Left hindlimb (tissue), 1 donor: ENCODE measurements at regions not wholly inside any gene's neighbourhood (a gene's known extent, or its start where the extent isn't known, plus 50 kb on each side); places are given as distances from the start of the nearest gene placed in this dataset.
"Not testable (repeated sequence)": the region's sequence is repeated elsewhere in the genome, so short reads cannot be mapped to it uniquely, and the experiment has no call there.

Source experiments
- DNase-seq: peaks from one replicate; pipeline ENCODE4 v3.0.0-alpha.2; 2018

DNA sequence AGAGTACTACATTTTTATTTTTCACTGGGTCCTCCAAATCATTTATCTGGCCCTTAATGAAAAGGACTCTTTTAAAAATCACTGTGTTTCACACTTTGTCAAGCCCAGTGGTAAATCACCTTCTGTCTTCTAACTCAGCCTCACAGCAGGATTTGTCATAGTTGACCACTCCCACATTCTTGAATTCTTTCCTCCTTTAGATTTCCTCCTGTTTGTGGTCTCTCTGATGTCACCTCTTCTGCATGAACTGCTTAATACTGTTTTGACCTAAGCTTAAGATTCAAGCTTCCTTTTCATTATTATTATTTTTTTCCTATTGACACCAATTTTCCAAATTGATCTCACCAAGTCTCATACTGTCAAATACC is 899.8 kb upstream of the MIR17HG start:
- no peak for DNase-seq

GRCh38 chr13:90448466-90449037 is 898.9 kb upstream of the MIR17HG start:
- no peak for DNase-seq

DNA sequence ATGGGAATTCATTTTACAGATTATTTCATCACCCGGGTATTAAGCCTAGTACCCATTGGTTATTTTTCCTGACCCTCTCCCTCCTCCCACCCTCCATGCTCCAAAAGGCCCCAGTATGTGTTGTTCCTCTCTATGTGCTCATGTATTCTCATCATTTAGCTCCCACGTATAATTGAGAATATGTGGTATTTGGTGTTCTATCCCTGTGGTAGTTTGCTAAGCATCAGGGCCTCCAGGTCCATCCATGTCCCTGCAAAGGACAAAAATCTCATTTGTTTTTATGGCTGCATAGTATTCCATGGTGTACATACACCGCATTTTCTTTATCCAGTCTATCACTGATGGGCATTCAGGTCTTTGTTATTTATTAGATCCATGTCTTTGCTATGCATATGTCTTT is 894.1 kb upstream of the MIR17HG start:
- DNase-seq, result no peak

- DNase-seq, result no peak
Observed at GRCh38 chr13:90454002-90454636, 893.4 kb upstream of the MIR17HG start.

DNA sequence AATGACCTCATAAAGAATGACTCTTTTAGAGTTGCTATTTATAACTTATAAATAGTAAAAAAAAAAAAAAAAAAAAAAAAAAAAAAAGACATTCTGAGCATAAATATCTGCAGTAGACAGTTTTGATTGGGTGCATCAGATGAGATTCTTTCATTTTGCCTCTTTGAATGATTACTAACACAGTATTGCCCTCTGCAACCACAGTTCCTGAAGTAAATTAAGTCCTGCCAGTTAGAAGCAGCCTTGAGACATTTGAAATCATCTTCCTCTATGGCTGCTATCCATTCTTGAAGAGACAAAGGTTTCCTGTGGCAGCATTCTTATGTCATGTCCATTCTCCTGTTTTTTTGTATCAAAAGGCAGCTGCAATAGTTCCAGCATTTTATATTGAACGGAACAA is 892.4 kb upstream of the MIR17HG start:
- DNase-seq, result no peak

GRCh38 chr13:90455823-90456222 is 891.7 kb upstream of the MIR17HG start:
- DNase-seq, result no peak

GRCh38 chr13:90461398-90461797 is 886.1 kb upstream of the MIR17HG start:
- DNase-seq, result no peak

- DNase-seq, result no peak
Observed at GRCh38 chr13:90477216-90477615, 870.3 kb upstream of the MIR17HG start.

GRCh38 chr13:90483906-90484305 is 863.6 kb upstream of the MIR17HG start:
- no peak for DNase-seq

- no peak for DNase-seq
Observed at GRCh38 chr13:90485436-90485835, 862.1 kb upstream of the MIR17HG start.

GRCh38 chr13:90492872-90493271 is 854.6 kb upstream of the MIR17HG start:
- DNase-seq, result no peak

DNA sequence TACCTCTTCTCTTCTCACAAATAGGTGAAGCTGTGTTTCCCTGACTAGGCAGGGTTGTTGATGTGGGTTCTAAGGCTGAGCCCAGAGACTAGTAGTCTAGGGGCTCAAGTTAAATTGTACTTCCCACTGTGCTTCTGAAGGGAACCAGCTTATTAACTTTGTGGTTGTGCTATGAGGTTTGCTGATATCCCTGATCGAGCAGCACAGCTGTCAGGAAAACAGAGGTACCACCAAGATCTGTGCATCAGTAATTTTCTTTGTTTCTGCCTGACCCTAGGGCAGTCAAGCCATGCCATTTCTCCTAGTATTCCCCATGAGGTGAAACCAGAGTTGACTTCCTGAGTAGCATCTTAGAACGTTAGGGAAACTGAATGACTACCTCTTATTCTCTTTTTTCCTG is 853.8 kb upstream of the MIR17HG start:
- no peak for DNase-seq

DNA sequence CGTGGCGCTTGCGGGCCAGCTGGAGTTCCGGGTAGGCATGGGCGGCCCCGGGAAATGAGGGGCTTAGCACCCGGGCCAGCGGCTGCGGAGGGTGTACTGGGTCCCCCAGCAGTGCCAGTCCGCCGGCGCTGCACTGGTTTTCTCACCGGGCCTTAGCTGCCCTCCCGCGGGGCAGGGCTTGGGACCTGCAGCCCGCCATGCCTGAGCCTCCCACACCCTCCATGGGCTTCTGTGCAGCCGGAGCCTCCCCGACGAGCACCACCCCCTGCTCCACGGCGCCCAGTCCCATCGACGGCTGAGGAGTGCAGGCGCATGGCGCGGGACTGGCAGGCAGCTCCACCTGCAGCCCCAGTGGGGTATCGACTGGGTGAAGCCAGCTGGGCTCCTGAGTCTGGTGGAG is 852.6 kb upstream of the MIR17HG start:
- not testable (repeated sequence) for DNase-seq

DNA sequence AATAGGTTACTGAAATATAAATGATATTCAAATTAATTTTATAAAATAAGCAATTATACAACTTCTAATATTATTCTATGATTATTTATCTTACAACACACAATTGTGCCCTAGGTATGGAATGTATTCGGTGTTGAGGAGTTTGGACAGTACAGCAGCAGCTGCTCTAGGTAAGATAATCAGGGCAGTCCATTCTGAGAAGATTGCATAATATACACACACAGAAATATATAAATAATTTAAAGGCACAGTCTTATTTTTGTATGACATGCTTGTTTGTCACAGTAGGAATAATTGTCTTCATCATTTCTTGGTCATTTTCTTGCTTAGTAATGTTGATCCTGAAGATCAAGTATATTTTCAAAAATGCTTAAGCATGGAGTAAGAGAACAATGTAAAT is 849.4 kb upstream of the MIR17HG start:
- no peak for DNase-seq

DNA sequence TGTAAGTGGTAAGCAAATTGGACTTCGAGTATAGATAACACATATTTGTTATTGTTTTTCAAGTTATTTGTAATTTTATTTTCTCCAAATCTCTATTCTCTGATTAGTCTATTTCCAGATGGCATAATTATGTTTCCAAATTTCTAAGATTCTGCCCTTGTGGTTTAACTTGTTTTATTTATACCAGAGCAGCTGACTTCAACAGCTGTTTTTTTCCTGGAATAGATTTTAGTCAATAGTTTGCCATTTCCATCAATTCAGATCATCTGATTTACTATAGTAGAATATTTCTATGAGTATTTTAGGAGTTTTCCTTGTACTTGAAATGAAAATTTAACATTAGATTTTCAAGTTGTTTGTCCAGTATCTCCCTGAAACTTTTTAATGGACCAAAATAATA is 848.7 kb upstream of the MIR17HG start:
- no peak for DNase-seq

- DNase-seq, result no peak
Observed at GRCh38 chr13:90500569-90500968, 846.9 kb upstream of the MIR17HG start.

DNA sequence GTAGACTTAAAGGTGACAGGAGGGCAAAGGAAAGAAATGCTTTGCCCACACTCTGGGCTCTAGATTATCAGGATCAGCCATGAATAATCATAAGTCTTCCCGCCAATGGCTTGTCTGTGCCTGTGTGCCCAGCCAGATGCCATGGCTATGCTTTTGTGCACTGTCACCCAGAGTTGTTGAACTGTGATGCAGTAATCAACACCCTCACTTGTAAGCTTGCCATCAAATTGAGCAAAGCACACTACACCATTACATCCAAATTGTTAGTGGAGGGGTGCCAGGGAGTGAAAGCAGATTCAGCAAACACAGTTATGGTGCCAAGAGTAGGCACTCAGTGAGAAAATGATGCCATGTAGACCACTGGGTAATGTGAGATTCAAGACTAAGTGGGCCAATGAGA is 845.3 kb upstream of the MIR17HG start:
- DNase-seq, result no peak

DNA sequence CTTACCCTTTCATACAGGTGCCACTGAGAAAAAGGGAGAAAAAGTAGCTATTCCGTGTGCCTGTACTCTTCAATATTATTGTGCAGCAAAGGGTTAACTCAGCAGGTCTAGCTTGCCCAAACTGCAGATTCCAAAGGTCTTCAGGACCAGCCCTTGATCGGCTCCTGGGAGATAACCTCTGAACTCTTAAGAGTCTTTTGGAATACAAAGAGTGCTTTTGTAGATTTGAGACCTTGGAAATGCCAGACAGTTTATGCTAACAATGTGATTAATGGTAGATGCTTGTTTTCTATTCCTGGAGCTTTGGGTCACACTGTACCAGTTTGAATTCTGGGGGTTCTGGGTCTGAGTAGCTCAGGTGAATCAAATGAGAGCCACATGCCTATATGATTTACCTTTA is 844.7 kb upstream of the MIR17HG start:
- DNase-seq, result no peak

- no peak for DNase-seq
Observed at GRCh38 chr13:90510319-90510718, 837.2 kb upstream of the MIR17HG start.

DNA sequence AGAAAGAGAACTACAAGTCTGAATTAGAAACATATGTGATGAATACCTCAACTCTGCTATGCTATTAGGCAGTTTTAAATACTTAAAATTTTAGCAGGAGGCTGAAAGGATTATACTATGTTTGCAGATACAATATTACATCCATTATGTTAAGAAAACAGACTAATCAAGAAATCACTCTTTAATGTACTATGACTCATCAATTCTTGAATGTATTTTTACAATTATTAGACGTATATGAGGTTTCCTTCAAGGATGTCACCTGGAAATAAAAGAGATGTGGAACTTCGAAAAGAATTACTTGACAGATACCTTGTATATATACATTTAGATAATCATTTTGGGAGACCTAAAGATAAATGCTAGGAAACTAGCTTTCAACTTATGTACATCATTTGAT is 835.6 kb upstream of the MIR17HG start:
- DNase-seq, result no peak

GRCh38 chr13:90514712-90515111 is 832.8 kb upstream of the MIR17HG start:
- not testable (repeated sequence) for DNase-seq

- no peak for DNase-seq
Observed at GRCh38 chr13:90518417-90518816, 829.1 kb upstream of the MIR17HG start.

DNA sequence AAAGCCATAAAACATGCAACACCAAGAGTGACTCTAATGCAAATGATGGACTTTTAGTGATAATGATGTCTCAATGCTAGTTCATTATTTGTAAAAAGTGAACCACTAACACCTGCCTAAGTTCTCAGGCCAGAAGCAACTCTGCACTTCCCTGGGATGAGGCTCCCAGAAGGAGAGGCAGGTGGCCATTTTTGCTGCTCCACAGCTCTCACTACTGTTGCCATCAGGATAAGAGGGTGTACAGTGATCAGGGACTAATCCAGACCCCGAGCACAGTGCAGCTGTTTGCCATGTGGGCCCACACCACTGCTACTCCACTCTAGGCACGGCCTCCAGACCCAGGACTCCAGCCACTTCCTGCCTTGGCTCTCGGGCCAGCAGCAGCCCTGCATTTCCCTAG is 828.3 kb upstream of the MIR17HG start:
- DNase-seq, result no peak

DNA sequence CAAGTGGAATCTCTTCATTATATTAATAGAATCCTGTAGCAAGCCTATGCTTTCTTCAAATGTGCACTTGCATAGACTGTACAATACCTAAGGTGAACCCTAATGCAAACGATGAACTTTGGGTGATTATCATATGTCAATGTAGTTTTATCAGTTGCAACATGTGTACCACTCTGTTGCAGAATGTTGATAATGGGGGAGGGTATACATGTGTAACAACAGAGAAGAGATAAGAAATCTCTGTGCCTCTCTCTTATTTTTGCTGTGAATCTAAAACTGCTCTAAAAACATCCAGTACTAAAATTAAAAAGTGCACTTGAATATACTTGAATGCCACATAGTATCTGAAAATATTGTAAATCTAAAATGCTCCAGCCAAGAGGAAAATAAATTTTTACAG is 820.8 kb upstream of the MIR17HG start:
- DNase-seq, result no peak

DNA sequence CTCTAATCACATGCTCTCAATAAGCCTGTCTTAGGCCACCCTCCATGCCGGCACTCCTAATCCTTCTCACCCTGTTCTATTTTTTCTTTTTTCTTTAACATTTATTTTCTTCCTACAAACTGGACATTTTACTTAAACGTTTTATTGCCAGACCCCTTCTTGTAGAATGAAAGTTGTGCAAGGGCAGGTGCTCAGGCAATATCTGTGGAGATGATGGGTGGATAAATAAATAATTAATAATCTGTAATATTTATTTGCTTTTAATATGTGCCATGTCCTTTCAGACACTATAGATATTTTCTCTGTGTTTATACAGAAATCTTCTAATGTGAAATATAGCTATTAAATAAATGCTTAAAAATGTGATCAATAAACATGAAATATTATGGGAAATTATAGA is 815.7 kb upstream of the MIR17HG start:
- DNase-seq, result no peak
